ENCODE measurements at regions not wholly inside any gene's neighbourhood (a gene's known extent, or its start where the extent isn't known, plus 50 kb on each side); places are given as distances from the start of the nearest gene placed in this dataset.

DNA sequence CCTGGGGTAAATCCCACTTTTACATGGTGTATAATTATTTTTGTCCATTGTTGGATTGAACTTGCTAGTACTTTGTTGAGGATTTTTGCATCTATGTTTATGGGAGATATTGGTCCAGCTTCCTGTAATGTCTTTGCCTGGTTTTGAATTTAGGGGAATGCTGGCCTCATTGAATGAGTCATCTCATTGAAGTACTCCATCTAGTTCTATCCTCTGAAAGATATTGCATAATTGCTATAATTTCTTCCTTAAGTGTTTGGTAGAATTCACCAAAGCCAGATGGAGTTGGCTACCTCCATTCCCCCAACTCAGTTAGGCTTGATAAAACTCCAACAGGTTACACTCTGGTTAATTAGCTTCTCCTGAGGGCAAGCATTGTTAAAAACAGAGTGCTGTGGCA is 237.4 kb upstream of the TGFBR2 start:
- no peak for TF ChIP-seq SNAI2 (CRISPR knock-in tag; IDR thresholded peaks at IDR 0.05)
- TF ChIP-seq, protein P1, sequence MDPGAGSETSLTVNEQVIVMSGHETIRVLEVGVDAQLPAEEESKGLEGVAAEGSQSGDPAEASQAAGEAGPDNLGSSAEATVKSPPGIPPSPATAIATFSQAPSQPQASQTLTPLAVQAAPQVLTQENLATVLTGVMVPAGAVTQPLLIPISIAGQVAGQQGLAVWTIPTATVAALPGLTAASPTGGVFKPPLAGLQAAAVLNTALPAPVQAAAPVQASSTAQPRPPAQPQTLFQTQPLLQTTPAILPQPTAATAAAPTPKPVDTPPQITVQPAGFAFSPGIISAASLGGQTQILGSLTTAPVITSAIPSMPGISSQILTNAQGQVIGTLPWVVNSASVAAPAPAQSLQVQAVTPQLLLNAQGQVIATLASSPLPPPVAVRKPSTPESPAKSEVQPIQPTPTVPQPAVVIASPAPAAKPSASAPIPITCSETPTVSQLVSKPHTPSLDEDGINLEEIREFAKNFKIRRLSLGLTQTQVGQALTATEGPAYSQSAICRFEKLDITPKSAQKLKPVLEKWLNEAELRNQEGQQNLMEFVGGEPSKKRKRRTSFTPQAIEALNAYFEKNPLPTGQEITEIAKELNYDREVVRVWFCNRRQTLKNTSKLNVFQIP (CRISPR knock-in tag; IDR thresholded peaks at IDR 0.05; ENCODE audit: borderline replicate concordance, low read depth): no peak
- TF ChIP-seq, protein P2, sequence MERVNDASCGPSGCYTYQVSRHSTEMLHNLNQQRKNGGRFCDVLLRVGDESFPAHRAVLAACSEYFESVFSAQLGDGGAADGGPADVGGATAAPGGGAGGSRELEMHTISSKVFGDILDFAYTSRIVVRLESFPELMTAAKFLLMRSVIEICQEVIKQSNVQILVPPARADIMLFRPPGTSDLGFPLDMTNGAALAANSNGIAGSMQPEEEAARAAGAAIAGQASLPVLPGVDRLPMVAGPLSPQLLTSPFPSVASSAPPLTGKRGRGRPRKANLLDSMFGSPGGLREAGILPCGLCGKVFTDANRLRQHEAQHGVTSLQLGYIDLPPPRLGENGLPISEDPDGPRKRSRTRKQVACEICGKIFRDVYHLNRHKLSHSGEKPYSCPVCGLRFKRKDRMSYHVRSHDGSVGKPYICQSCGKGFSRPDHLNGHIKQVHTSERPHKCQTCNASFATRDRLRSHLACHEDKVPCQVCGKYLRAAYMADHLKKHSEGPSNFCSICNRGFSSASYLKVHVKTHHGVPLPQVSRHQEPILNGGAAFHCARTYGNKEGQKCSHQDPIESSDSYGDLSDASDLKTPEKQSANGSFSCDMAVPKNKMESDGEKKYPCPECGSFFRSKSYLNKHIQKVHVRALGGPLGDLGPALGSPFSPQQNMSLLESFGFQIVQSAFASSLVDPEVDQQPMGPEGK (CRISPR knock-in tag; IDR thresholded peaks at IDR 0.05; ENCODE audit: borderline replicate concordance): no peak
- no peak for TF ChIP-seq OSR1 (CRISPR knock-in tag; IDR thresholded peaks at IDR 0.05)
- no peak for TF ChIP-seq PPARA (CRISPR knock-in tag; IDR thresholded peaks at IDR 0.05; ENCODE audit: borderline replicate concordance)
- ATAC-seq: no peak

DNA sequence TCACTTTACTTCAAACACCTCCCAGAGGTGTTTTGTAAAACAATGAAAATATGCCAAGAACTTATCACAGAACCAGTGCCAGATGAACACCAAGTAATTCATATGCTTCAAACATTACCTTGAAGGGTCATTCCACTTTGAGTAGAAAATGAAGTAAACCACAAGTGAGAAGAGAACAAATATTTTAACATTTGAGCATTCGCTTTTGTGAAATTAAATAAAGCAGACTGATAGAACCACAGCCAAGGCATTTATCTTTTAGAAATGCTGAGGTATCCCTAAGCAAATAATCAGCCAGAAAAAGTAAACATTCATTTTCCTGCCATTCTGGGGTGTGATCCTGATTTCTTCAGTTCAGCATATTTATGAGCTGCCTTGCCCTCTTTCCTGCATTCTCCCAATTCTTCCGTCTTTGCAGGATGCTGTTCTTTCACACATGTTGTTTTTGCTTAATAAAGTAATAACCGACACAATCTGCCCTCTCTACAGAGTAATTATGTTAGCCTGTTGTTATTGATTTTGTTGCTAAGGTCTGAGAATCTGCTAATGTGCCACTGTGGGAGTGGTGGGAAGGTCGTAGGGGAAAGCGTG is 235.6 kb upstream of the TGFBR2 start:
- TF ChIP-seq ISL1 (CRISPR knock-in tag; IDR thresholded peaks at IDR 0.05) (no peak), OSR1 (CRISPR knock-in tag; IDR thresholded peaks at IDR 0.05) (no peak), ZC3H10 (CRISPR knock-in tag; IDR thresholded peaks at IDR 0.05) (no peak), ZNF8 (CRISPR knock-in tag; IDR thresholded peaks at IDR 0.05) (no peak), RARB (CRISPR knock-in tag; IDR thresholded peaks at IDR 0.05) (no peak), GLIS3 (CRISPR knock-in tag; IDR thresholded peaks at IDR 0.05) (no peak), BACH2 (CRISPR knock-in tag; IDR thresholded peaks at IDR 0.05; ENCODE audit: borderline replicate concordance) (no peak), TCF4 (CRISPR knock-in tag; IDR thresholded peaks at IDR 0.05; ENCODE audit: borderline replicate concordance) (no peak), ZFP30 (CRISPR knock-in tag; IDR thresholded peaks at IDR 0.05) (no peak), SNAI2 (CRISPR knock-in tag; IDR thresholded peaks at IDR 0.05) (no peak)
- TF ChIP-seq, protein P3, sequence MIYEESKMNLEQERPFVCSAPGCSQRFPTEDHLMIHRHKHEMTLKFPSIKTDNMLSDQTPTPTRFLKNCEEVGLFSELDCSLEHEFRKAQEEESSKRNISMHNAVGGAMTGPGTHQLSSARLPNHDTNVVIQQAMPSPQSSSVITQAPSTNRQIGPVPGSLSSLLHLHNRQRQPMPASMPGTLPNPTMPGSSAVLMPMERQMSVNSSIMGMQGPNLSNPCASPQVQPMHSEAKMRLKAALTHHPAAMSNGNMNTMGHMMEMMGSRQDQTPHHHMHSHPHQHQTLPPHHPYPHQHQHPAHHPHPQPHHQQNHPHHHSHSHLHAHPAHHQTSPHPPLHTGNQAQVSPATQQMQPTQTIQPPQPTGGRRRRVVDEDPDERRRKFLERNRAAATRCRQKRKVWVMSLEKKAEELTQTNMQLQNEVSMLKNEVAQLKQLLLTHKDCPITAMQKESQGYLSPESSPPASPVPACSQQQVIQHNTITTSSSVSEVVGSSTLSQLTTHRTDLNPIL (CRISPR knock-in tag; IDR thresholded peaks at IDR 0.05; ENCODE audit: low read depth): no peak
- ATAC-seq: no peak

DNA sequence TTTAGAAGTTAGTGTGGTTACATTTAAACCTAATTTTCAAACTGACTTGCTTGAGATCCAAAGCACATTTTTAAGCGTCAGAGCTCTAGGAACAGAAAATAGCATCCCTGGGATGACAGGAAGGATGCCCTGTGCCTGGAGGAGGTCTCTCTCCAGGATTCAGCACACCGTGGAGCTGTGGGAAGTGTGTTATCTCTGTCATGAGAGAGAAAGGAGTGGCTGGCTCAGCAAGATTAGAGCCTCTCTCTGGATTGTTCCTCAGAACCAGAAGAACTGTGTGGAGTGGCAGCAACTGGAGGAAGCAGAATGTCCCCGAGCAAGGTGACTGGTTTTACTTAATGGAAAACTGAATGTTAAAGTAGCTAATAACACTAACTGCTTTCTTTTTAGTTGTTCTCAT is 233.6 kb upstream of the TGFBR2 start:
- ATAC-seq: no peak
- TF ChIP-seq GLIS3 (CRISPR knock-in tag; IDR thresholded peaks at IDR 0.05): no peak
- TF ChIP-seq PPARA (CRISPR knock-in tag; IDR thresholded peaks at IDR 0.05; ENCODE audit: borderline replicate concordance): no peak
- no peak for TF ChIP-seq ARNTL (CRISPR knock-in tag; IDR thresholded peaks at IDR 0.05; ENCODE audit: borderline replicate concordance, low read depth)
- no peak for TF ChIP-seq BACH2 (CRISPR knock-in tag; IDR thresholded peaks at IDR 0.05; ENCODE audit: borderline replicate concordance)
- TF ChIP-seq, protein P2 (CRISPR knock-in tag; IDR thresholded peaks at IDR 0.05; ENCODE audit: borderline replicate concordance): no peak
- TF ChIP-seq ZNF8 (CRISPR knock-in tag; IDR thresholded peaks at IDR 0.05): no peak
- TF ChIP-seq, protein P1 (CRISPR knock-in tag; IDR thresholded peaks at IDR 0.05; ENCODE audit: borderline replicate concordance, low read depth): no peak
- TF ChIP-seq TCF4 (CRISPR knock-in tag; IDR thresholded peaks at IDR 0.05; ENCODE audit: borderline replicate concordance): no peak
- no peak for TF ChIP-seq RARB (CRISPR knock-in tag; IDR thresholded peaks at IDR 0.05)
- no peak for TF ChIP-seq CSDC2 (CRISPR knock-in tag; IDR thresholded peaks at IDR 0.05)
- no peak for TF ChIP-seq SNAI2 (CRISPR knock-in tag; IDR thresholded peaks at IDR 0.05)
- no peak for TF ChIP-seq ESRRG (CRISPR knock-in tag; IDR thresholded peaks at IDR 0.05)
- TF ChIP-seq ZNF70 (CRISPR knock-in tag; IDR thresholded peaks at IDR 0.05): no peak
- no peak for TF ChIP-seq ZFP3 (CRISPR knock-in tag; IDR thresholded peaks at IDR 0.05)
- TF ChIP-seq ZNF565 (CRISPR knock-in tag; conservative IDR thresholded peaks at IDR 0.05; ENCODE audit: low read depth): no peak
- TF ChIP-seq, protein P3 (CRISPR knock-in tag; IDR thresholded peaks at IDR 0.05; ENCODE audit: low read depth): no peak
- TF ChIP-seq OSR1 (CRISPR knock-in tag; IDR thresholded peaks at IDR 0.05): no peak

Measured in SK-N-SH treated with all-trans-retinoic acid at 6 μM for 48 hours (cell line).